ENCODE measurements at regions not wholly inside any gene's neighbourhood (a gene's known extent, or its start where the extent isn't known, plus 50 kb on each side); places are given as distances from the start of the nearest gene placed in this dataset.

DNA sequence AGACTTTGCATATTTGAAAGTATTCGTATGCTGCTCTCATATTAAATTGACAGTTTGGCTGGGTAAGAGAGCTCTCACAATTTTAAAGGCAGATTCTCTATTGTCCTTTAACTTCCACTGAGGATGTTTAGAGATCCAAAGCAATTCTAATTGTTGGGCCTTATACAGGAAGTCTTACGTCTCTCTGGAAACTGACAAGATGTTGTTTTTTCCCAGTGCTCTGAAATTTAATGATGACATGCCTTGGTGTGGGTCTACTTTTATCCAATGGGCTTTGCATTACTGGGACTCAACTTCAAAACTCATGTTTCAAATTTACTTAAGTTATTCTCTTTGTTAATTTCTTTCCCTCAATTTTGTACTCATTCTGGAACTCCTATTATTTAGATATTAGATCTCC, 191.5 kb downstream of the SNX18 start:
- ChIA-PET POLR2A (no interaction called here), CTCF (ENCODE audit: unreplicated experiment) (no interaction called here)
- no peak overlapping the region for H2AFZ ChIP-seq (ENCODE audit: low read length)
- H4K20me1 ChIP-seq (ENCODE audit: insufficient read depth, low read length), result no peaks in the 10 kb centered on the region
- H3K4me1 ChIP-seq (ENCODE audit: insufficient read depth, low read length, poor library complexity, severe bottlenecking), result no peaks in the 10 kb centered on the region
- no peaks in the 10 kb centered on the region for H3K9me2 ChIP-seq (ENCODE audit: insufficient read depth, low read length)
- H3K9me3 ChIP-seq (ENCODE audit: low read length), result no peaks in the 10 kb centered on the region
- no peak overlapping the region for H3K4me3 ChIP-seq (ENCODE audit: low read depth, low read length, poor library complexity, severe bottlenecking)
- TF ChIP-seq CTCF (conservative IDR thresholded peaks at IDR 0.05; ENCODE audit: low read length) (no peak), EZH2phosphoT487 (IDR thresholded peaks at IDR 0.05; ENCODE audit: borderline replicate concordance, low read depth, low read length) (no peak)
- H3K4me2 ChIP-seq (ENCODE audit: low read length), result no peak overlapping the region
- intact Hi-C loops (cut with micrococcal nuclease; ENCODE audit: unreplicated experiment), result no loop called here
- H3K36me3 ChIP-seq (ENCODE audit: insufficient read depth, low read length), result no peaks in the 10 kb centered on the region
- no peak for DNase-seq (ENCODE audit: low spot score)
- H3K79me2 ChIP-seq (ENCODE audit: insufficient read depth, low read depth, low read length), result no peaks in the 10 kb centered on the region
- BruUV-seq (replicated peaks), result no TSS peak
- H3K27ac ChIP-seq (ENCODE audit: low read depth, low read length, poor library complexity, severe bottlenecking), result no peak overlapping the region

- Histone ChIP-seq H3K4me1 (ENCODE audit: insufficient read depth, low read length, poor library complexity, severe bottlenecking) (peaks cover 4% of the 10 kb centered on the region), H3K4me3 (ENCODE audit: low read depth, low read length, poor library complexity, severe bottlenecking) (no peak overlapping the region), H3K4me2 (ENCODE audit: low read length) (no peak overlapping the region), H3K36me3 (ENCODE audit: insufficient read depth, low read length) (no peaks in the 10 kb centered on the region), H3K9me2 (ENCODE audit: insufficient read depth, low read length) (no peaks in the 10 kb centered on the region), H3K9me3 (ENCODE audit: low read length) (no peaks in the 10 kb centered on the region), H3K79me2 (ENCODE audit: insufficient read depth, low read depth, low read length) (no peaks in the 10 kb centered on the region), H2AFZ (ENCODE audit: low read length) (no peak overlapping the region), H4K20me1 (ENCODE audit: insufficient read depth, low read length) (no peaks in the 10 kb centered on the region), H3K27ac (ENCODE audit: low read depth, low read length, poor library complexity, severe bottlenecking) (no peak overlapping the region)
- BruUV-seq (replicated peaks), result no TSS peak
- DNase-seq (ENCODE audit: low spot score), result no peak
- ChIA-PET POLR2A (interaction anchor here (0.6 kb wide), 1 partner anchor 679 kb away, joined by 3 read pairs; no protein-coding TSS in a partner anchor), CTCF (ENCODE audit: unreplicated experiment) (no interaction called here)
- intact Hi-C loops (cut with micrococcal nuclease; ENCODE audit: unreplicated experiment), result no loop called here
- TF ChIP-seq CTCF (conservative IDR thresholded peaks at IDR 0.05; ENCODE audit: low read length) (no peak), EZH2phosphoT487 (IDR thresholded peaks at IDR 0.05; ENCODE audit: borderline replicate concordance, low read depth, low read length) (no peak)
Measured at GRCh38 chr5:54707841-54708240, 190.3 kb downstream of the SNX18 start.

DNA sequence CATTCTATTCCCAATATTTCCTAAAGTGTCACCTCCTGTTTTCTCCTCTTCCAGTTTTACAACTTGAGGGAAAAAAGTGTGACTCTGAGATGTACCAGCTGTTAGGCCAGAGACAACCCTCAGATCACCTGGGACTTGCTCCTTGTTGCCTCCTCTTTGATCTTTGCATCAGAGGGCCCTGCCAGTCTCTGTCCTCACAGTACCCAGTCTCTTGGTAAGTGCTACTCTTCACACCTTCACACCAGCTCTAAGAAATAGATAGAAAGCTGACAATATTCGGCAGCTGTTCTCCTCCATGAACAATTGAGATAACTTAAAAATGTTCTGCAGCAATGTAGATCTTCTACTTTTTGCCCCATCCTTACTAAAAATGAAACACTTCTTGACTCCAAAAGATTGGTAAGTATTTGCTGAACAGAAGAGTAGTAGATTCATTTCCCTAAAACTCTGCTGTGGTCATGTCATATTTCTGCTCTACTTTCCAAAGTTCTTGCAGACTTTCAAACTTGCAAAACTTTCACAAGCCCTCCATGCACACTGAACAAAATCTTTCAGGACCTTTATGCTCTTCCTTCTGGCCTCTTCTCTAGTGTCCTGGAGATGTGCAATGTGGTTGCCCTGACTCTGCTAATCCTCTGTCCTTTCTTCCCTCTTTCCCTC, 188.6 kb downstream of the SNX18 start:
- DNase-seq (ENCODE audit: low spot score), result no peak
- Histone ChIP-seq H3K9me2 (ENCODE audit: insufficient read depth, low read length) (no peaks in the 10 kb centered on the region), H3K9me3 (ENCODE audit: low read length) (no peaks in the 10 kb centered on the region), H3K4me1 (ENCODE audit: insufficient read depth, low read length, poor library complexity, severe bottlenecking) (peaks cover 4% of the 10 kb centered on the region), H3K4me3 (ENCODE audit: low read depth, low read length, poor library complexity, severe bottlenecking) (no peak overlapping the region), H3K36me3 (ENCODE audit: insufficient read depth, low read length) (no peaks in the 10 kb centered on the region), H2AFZ (ENCODE audit: low read length) (no peak overlapping the region), H3K79me2 (ENCODE audit: insufficient read depth, low read depth, low read length) (no peaks in the 10 kb centered on the region), H4K20me1 (ENCODE audit: insufficient read depth, low read length) (no peaks in the 10 kb centered on the region), H3K4me2 (ENCODE audit: low read length) (no peak overlapping the region), H3K27ac (ENCODE audit: low read depth, low read length, poor library complexity, severe bottlenecking) (no peak overlapping the region)
- ChIA-PET CTCF (ENCODE audit: unreplicated experiment) (no interaction called here), POLR2A (no interaction called here)
- no TSS peak for BruUV-seq (replicated peaks)
- TF ChIP-seq EZH2phosphoT487 (IDR thresholded peaks at IDR 0.05; ENCODE audit: borderline replicate concordance, low read depth, low read length) (no peak), CTCF (conservative IDR thresholded peaks at IDR 0.05; ENCODE audit: low read length) (no peak)
- intact Hi-C loops (cut with micrococcal nuclease; ENCODE audit: unreplicated experiment), result no loop called here
